CD14-positive monocyte (primary cell): ENCODE measurements at regions not wholly inside any gene's neighbourhood (a gene's known extent, or its start where the extent isn't known, plus 50 kb on each side); places are given as distances from the start of the nearest gene placed in this dataset.

ENCODE experiments used
- DNase-seq, 3 donors: peaks; one replicate each; pipeline ENCODE4 v3.0.0-alpha.2; 2011 to 2022
- H2AFZ ChIP-seq: 2 replicates; pipeline ENCODE4 v1.6.0; 2012; ENCODE audit warnings: mild to moderate bottlenecking, low read depth, low read length, inconsistent platforms; ENCODE audit not compliant: insufficient read depth, poor library complexity, severe bottlenecking
- H3K27ac ChIP-seq, 2 donors: 1 replicate in 1 of 2; 2 replicates in 1 of 2; pipeline ENCODE4 v1.5.1; 2012 to 2013; ENCODE audit warnings: low read length in 2 of 2, control low read depth in 1 of 2, inconsistent platforms in 1 of 2, low read depth in 1 of 2, mild to moderate bottlenecking in 1 of 2
- H3K27me3 ChIP-seq, 2 donors: one replicate each; pipeline versions ENCODE4 v1.6.0 to v1.6.1; 2011 to 2013; ENCODE audit warnings: low read length in 2 of 2; ENCODE audit not compliant: control insufficient read depth in 2 of 2, insufficient read depth in 2 of 2
- H3K36me3 ChIP-seq, 2 donors: replicated peaks in 1 of 2; 1 replicate in 1 of 2; 2 replicates in 1 of 2; pipeline versions ENCODE4 v1.5.1 to v1.6.1; 2012 to 2013; ENCODE audit warnings: low read length in 2 of 2, control low read depth in 1 of 2, inconsistent platforms in 1 of 2, mild to moderate bottlenecking in 1 of 2; ENCODE audit not compliant: insufficient read depth in 2 of 2, control insufficient read depth in 1 of 2
- H3K4me1 ChIP-seq, 2 donors: 1 replicate in 1 of 2; 2 replicates in 1 of 2; pipeline versions ENCODE4 v1.5.1 to v1.6.1; 2012 to 2013; ENCODE audit warnings: low read length in 2 of 2, control low read depth in 1 of 2, inconsistent platforms in 1 of 2, mild to moderate bottlenecking in 1 of 2, moderate library complexity in 1 of 2; ENCODE audit not compliant: insufficient read depth in 2 of 2, control insufficient read depth in 1 of 2
- H3K4me2 ChIP-seq: replicated peaks from 2 replicates; pipeline ENCODE3; 2012; ENCODE audit warnings: low read length, moderate library complexity, mild to moderate bottlenecking; ENCODE audit not compliant: poor library complexity, severe bottlenecking; ENCODE audit errors: extremely low read depth
- H3K4me3 ChIP-seq, 3 experiments: fragments of 200-600 bp in 1 of 3; sonication (generic) in 1 of 3; replicated peaks in 1 of 3; 1 replicate in 2 of 3; 2 replicates in 1 of 3; pipeline ENCODE4 v1.5.1; 2011 to 2013; ENCODE audit warnings: low read length in 3 of 3, mild to moderate bottlenecking in 3 of 3, control low read depth in 2 of 3, low read depth in 2 of 3, inconsistent platforms in 1 of 3, moderate library complexity in 1 of 3
- H3K79me2 ChIP-seq: 2 replicates; pipeline ENCODE4 v1.6.0; 2012; ENCODE audit warnings: mild to moderate bottlenecking, control low read depth, inconsistent platforms, low read length, moderate library complexity; ENCODE audit not compliant: insufficient read depth
- H3K9ac ChIP-seq: 2 replicates; pipeline ENCODE4 v1.6.0; 2017; ENCODE audit warnings: low read length, mild to moderate bottlenecking; ENCODE audit not compliant: insufficient read depth, poor library complexity, severe bottlenecking
- H3K9me3 ChIP-seq, 2 donors: replicated peaks in 1 of 2; 1 replicate in 1 of 2; 2 replicates in 1 of 2; pipeline versions ENCODE4 v1.5.1 to v1.6.1; 2012 to 2013; ENCODE audit warnings: low read length in 2 of 2, control low read depth in 1 of 2; ENCODE audit not compliant: control insufficient read depth in 1 of 2, insufficient read depth in 1 of 2
- H4K20me1 ChIP-seq: 2 replicates; pipeline ENCODE4 v1.6.0; 2012; ENCODE audit warnings: mild to moderate bottlenecking, low read length, control low read depth, moderate library complexity; ENCODE audit not compliant: insufficient read depth
- H3K27ac Mint-ChIP-seq, 7 donors: one replicate each; pipeline ENCODE4 v1.8.0; 2020; ENCODE audit warnings: mild to moderate bottlenecking in 7 of 7, mixed read lengths in 7 of 7, moderate library complexity in 6 of 7, inconsistent platforms in 2 of 7
- H3K27me3 Mint-ChIP-seq, 3 donors: one replicate each; pipeline ENCODE4 v1.8.0; 2021 to 2022; ENCODE audit warnings: low read depth in 3 of 3, mild to moderate bottlenecking in 3 of 3, mixed read lengths in 3 of 3, moderate library complexity in 3 of 3, inconsistent platforms in 1 of 3
- H3K36me3 Mint-ChIP-seq, 2 donors: one replicate each; pipeline ENCODE4 v1.8.0; 2020; ENCODE audit warnings: mixed read lengths in 2 of 2, inconsistent platforms in 1 of 2, mild to moderate bottlenecking in 1 of 2
- H3K4me1 Mint-ChIP-seq: one replicate; pipeline ENCODE4 v1.8.0; 2020; ENCODE audit warnings: mild to moderate bottlenecking, mixed read lengths
- H3K4me3 Mint-ChIP-seq, 2 donors: one replicate each; pipeline ENCODE4 v1.8.0; 2020; ENCODE audit warnings: mild to moderate bottlenecking in 2 of 2, mixed read lengths in 2 of 2, moderate library complexity in 1 of 2
- H3K9me3 Mint-ChIP-seq, 7 donors: one replicate each; pipeline ENCODE4 v1.8.0; 2020 to 2022; ENCODE audit warnings: mixed read lengths in 7 of 7, mild to moderate bottlenecking in 6 of 7, moderate library complexity in 6 of 7, inconsistent platforms in 2 of 7
- CTCF ChIP-seq: fragments of 200-600 bp; IDR thresholded peaks from one replicate; pipeline ENCODE4 v1.8.0; 2022; ENCODE audit warnings: antibody characterized with exemption, mild to moderate bottlenecking
- WGBS: methylation state at CpG from one replicate; pipeline ENCODE4 v1.1.5; 2013; ENCODE audit warnings: missing lambda C conversion rate; ENCODE audit not compliant: insufficient coverage; 5-methylcytosine and 5-hydroxymethylcytosine counted together
- intact Hi-C, 2 donors: fragments of 100-400 bp; cut with micrococcal nuclease; formaldehyde crosslinking; loops; one replicate each; pipeline versions ENCODE4 v1.15.0 to v1.15.1; 2023

- 83% methylated on average over 3 of the region's 4 CpGs for WGBS
- no peak overlapping the region for H2AFZ ChIP-seq
These were observed 105.0 kb upstream of the KLF6 start for GRCh38 chr10:3889961-3890522.

GRCh38 chr10:3887885-3888476 is 103.0 kb upstream of the KLF6 start:
- peak; percentile 83 to 96 (median 84) for DNase-seq
- peak overlapping the region; percentile 15 for H3K9ac ChIP-seq
- H3K4me3 Mint-ChIP-seq, result no peak overlapping the region

More at GRCh38 chr10:3889961-3890522, 105.0 kb upstream of the KLF6 start:
- intact Hi-C loops, result loop anchor here (10.0 kb wide), 2 partner anchors 165 to 885 kb away; no protein-coding TSS in a partner anchor
- H3K9me3 ChIP-seq, result no peaks in the 10 kb centered on the region
- H3K36me3 ChIP-seq, result no peaks in the 10 kb centered on the region
- no peak for TF ChIP-seq CTCF
- H3K79me2 ChIP-seq, result no peaks in the 10 kb centered on the region
- H3K27ac ChIP-seq, result no peak overlapping the region
- H3K4me3 Mint-ChIP-seq, result no peak overlapping the region
- H3K4me1 ChIP-seq, result peaks cover 32 to 34% of the 10 kb centered on the region in 2 donors
- H3K36me3 Mint-ChIP-seq, result no peaks in the 10 kb centered on the region
- H3K4me2 ChIP-seq, result no peak overlapping the region
- H3K4me1 Mint-ChIP-seq, result peaks cover 25% of the 10 kb centered on the region
- no peaks in the 10 kb centered on the region for H4K20me1 ChIP-seq
- DNase-seq, result no peak
- peaks cover 0 to 1% (median 0%) of the 10 kb centered on the region in 3 donors for H3K27me3 Mint-ChIP-seq
- no peak overlapping the region for H3K4me3 ChIP-seq
- no peak overlapping the region for H3K9ac ChIP-seq
- no peaks in the 10 kb centered on the region for H3K9me3 Mint-ChIP-seq
- H3K27me3 ChIP-seq, result no peaks in the 10 kb centered on the region
- peak overlapping the region in 1 of 7 donors; percentile 80 for H3K27ac Mint-ChIP-seq

More at GRCh38 chr10:3887885-3888476, 103.0 kb upstream of the KLF6 start:
- no peak overlapping the region for H3K4me3 ChIP-seq
- H3K4me1 Mint-ChIP-seq, result peaks cover 11% of the 10 kb centered on the region
- H4K20me1 ChIP-seq, result no peaks in the 10 kb centered on the region
- H3K4me2 ChIP-seq, result no peak overlapping the region
- 25% methylated on average over 6 of the region's 9 CpGs for WGBS
- H3K36me3 Mint-ChIP-seq, result no peaks in the 10 kb centered on the region
- intact Hi-C loops, result loop anchor here in 1 of 2 donors (10.0 kb wide), 1 partner anchor 887 kb away; no protein-coding TSS in a partner anchor
- no peaks in the 10 kb centered on the region for H3K36me3 ChIP-seq
- peak overlapping the region; percentile 40 to 71 for H3K27ac ChIP-seq
- no peak overlapping the region for H2AFZ ChIP-seq
- peaks cover 14 to 16% of the 10 kb centered on the region in 2 donors for H3K4me1 ChIP-seq
- peak overlapping the region in 6 of 7 donors; percentile 44 to 92 (median 71) for H3K27ac Mint-ChIP-seq
- peaks cover 0 to 3% (median 1%) of the 10 kb centered on the region in 3 donors for H3K27me3 Mint-ChIP-seq
- no peaks in the 10 kb centered on the region for H3K79me2 ChIP-seq
- no peaks in the 10 kb centered on the region for H3K9me3 ChIP-seq
- peaks cover 0 to 2% (median 0%) of the 10 kb centered on the region in 7 donors for H3K9me3 Mint-ChIP-seq
- no peaks in the 10 kb centered on the region for H3K27me3 ChIP-seq
- no peak for TF ChIP-seq CTCF
